HFFc6 (cell line): ENCODE measurements at regions not wholly inside any gene's neighbourhood (a gene's known extent, or its start where the extent isn't known, plus 50 kb on each side); places are given as distances from the start of the nearest gene placed in this dataset.

Source experiments
- DNase-seq: peaks from one replicate; pipeline ENCODE4 v3.0.0-alpha.2; 2018
- H3K27ac Mint-ChIP-seq: 2 replicates; pipeline ENCODE4 v1.8.0; 2020; ENCODE audit warnings: mild to moderate bottlenecking, mixed read lengths
- H3K27me3 Mint-ChIP-seq: 2 replicates; pipeline ENCODE4 v1.8.0; 2021; ENCODE audit warnings: mild to moderate bottlenecking, moderate library complexity, mixed read lengths; ENCODE audit not compliant: insufficient read depth
- H3K36me3 Mint-ChIP-seq: 2 replicates; pipeline ENCODE4 v1.8.0; 2021; ENCODE audit warnings: low read depth, mixed read lengths
- H3K4me1 Mint-ChIP-seq: 2 replicates; pipeline ENCODE4 v1.8.0; 2020; ENCODE audit warnings: low read depth, mixed read lengths
- H3K4me3 Mint-ChIP-seq: 2 replicates; pipeline ENCODE4 v1.8.0; 2020; ENCODE audit warnings: mild to moderate bottlenecking, moderate library complexity, mixed read lengths
- H3K9me3 Mint-ChIP-seq: 2 replicates; pipeline ENCODE4 v1.8.0; 2020; ENCODE audit warnings: mild to moderate bottlenecking, mixed read lengths
- TF ChIP-seq, protein P1 (sequence below): fragments of 200-600 bp; sonication (generic); IDR thresholded peaks from 2 replicates; pipeline ENCODE4 v1.5.0; 2021; ENCODE audit warnings: antibody characterized with exemption, mild to moderate bottlenecking

DNA sequence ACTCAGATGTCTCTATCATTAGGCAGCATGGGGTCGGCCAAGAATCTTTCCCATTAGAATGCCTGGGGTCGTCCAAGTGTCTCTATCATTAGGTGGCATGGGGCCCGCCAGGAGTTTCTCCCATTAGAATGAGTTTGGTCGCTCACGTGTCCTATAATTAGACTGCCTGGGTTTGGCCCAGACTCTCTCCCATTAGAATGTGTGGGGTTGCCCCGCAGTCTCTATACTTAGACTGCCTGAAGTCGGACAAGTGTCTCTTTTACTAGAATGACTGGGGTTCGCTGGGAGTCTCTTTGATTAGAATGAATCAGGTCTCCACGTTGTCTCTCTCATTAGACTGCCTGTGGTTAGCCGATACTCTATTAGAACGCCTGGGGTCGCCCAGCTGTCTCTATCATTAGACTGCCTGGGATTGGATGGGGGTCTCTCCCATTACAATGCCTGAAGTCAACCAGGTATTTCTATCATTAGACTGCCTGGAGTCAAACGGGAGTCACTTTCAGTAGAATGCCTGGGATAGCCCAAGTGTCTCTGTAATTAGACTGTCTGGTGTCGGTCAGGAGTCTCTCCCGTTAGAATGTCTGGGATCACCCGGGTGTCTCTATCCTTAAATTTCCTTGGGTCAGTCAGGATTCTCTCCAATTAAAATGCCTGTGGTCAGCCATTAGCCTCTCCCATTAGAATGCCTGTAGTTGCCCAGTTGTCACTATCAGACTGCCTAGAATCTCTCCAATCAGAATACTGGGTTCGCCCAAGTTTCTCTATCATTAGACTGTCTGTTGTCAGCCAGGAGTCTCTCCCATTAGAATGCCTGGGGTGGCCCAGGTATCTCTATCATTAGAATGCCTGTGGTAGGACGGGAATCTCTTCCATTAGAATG is 1454.1 kb downstream of the UQCRFS1 start:
- Mint-ChIP-seq H3K27me3 (no peaks in the 10 kb centered on the region; the same call in 1 of the 2 replicates), H3K36me3 (no peaks in the 10 kb centered on the region; the same call in none of the 2 replicates), H3K4me1 (no peaks in the 10 kb centered on the region), H3K4me3 (no peak overlapping the region), H3K9me3 (peaks cover 26% of the 10 kb centered on the region), H3K27ac (no peak overlapping the region)
- TF ChIP-seq, protein P1, sequence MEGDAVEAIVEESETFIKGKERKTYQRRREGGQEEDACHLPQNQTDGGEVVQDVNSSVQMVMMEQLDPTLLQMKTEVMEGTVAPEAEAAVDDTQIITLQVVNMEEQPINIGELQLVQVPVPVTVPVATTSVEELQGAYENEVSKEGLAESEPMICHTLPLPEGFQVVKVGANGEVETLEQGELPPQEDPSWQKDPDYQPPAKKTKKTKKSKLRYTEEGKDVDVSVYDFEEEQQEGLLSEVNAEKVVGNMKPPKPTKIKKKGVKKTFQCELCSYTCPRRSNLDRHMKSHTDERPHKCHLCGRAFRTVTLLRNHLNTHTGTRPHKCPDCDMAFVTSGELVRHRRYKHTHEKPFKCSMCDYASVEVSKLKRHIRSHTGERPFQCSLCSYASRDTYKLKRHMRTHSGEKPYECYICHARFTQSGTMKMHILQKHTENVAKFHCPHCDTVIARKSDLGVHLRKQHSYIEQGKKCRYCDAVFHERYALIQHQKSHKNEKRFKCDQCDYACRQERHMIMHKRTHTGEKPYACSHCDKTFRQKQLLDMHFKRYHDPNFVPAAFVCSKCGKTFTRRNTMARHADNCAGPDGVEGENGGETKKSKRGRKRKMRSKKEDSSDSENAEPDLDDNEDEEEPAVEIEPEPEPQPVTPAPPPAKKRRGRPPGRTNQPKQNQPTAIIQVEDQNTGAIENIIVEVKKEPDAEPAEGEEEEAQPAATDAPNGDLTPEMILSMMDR, result no peak
- no peak for DNase-seq

- Mint-ChIP-seq H3K9me3 (peaks cover 14% of the 10 kb centered on the region; the same call in 1 of the 2 replicates), H3K27me3 (peaks cover 2% of the 10 kb centered on the region), H3K36me3 (no peaks in the 10 kb centered on the region; the same call in 1 of the 2 replicates)
These were observed 1458.3 kb downstream of the UQCRFS1 start for GRCh38 chr19:27754700-27755099.

GRCh38 chr19:27753622-27754021 is 1459.3 kb downstream of the UQCRFS1 start:
- Mint-ChIP-seq H3K27me3 (peaks cover 2% of the 10 kb centered on the region), H3K4me3 (no peak overlapping the region), H3K36me3 (no peaks in the 10 kb centered on the region), H3K4me1 (no peaks in the 10 kb centered on the region), H3K27ac (no peak overlapping the region), H3K9me3 (peaks cover 6% of the 10 kb centered on the region; the same call in 1 of the 2 replicates)
- no peak for DNase-seq
- TF ChIP-seq, protein P1, result no peak

More at GRCh38 chr19:27754700-27755099, 1458.3 kb downstream of the UQCRFS1 start:
- Mint-ChIP-seq H3K27ac (no peak overlapping the region), H3K4me3 (no peak overlapping the region), H3K4me1 (no peaks in the 10 kb centered on the region)
- DNase-seq, result no peak
- TF ChIP-seq, protein P1, result no peak

DNA sequence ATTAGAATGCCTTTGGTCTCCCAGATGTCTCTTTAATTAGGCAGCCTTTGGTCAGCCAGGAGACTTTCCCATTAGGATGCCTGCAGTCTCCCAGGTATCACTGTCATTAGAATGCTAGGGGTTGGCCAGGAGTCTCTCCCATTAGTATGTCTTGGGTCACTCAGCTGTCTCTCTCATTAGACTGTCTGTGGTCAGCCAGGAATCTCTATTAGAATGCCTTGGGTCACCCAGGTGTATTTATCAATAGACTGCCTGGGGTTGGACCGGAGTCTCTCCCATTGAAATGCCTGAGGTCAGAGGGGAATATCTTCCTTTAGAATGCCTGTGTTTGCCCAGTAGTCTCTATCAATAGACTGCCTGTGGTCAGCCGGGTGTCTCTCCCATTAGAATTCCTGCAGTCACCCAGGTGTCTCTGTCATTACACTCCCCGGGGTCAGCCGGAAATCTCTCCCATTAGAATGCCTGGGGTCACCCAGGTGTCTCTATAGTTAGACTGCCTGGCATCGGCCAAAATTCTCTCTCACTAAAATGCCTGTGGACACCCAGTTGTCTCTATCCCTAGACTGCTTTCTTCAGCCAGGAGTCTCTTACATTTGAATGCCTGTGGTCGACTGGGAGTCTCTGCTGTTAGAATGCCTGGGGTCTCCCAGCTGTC is 1460.3 kb downstream of the UQCRFS1 start:
- DNase-seq, result no peak
- H3K36me3 Mint-ChIP-seq, result no peaks in the 10 kb centered on the region
- peaks cover 4% of the 10 kb centered on the region; the same call in 1 of the 2 replicates for H3K9me3 Mint-ChIP-seq
- H3K4me3 Mint-ChIP-seq, result no peak overlapping the region
- no peaks in the 10 kb centered on the region for H3K4me1 Mint-ChIP-seq
- TF ChIP-seq, protein P1, result no peak
- no peak overlapping the region for H3K27ac Mint-ChIP-seq
- H3K27me3 Mint-ChIP-seq, result peaks cover 2% of the 10 kb centered on the region

DNA sequence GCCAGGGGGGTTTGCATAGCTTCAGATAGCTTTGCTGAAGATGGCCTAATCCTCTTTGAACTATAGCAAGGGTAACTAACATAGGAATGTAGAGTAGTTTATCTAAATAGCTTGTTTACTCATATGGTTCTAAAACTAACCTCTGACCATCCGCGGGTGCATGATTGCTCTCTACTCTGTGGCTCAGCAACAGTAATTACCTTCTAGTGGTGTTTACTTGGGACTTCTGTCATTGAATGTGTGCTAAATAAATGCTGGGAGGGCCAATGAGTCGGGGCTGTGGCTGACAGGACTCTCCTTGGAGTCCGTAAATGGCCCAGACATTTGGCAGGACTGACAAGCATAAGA is 1461.9 kb downstream of the UQCRFS1 start:
- H3K4me3 Mint-ChIP-seq, result no peak overlapping the region
- no peaks in the 10 kb centered on the region for H3K36me3 Mint-ChIP-seq
- peaks cover 4% of the 10 kb centered on the region; the same call in 1 of the 2 replicates for H3K9me3 Mint-ChIP-seq
- peaks cover 2% of the 10 kb centered on the region for H3K27me3 Mint-ChIP-seq
- H3K4me1 Mint-ChIP-seq, result no peaks in the 10 kb centered on the region
- no peak for DNase-seq
- H3K27ac Mint-ChIP-seq, result no peak overlapping the region
- TF ChIP-seq, protein P1, result no peak
